HEK293 (cell line): ENCODE measurements at regions not wholly inside any gene's neighbourhood (a gene's known extent, or its start where the extent isn't known, plus 50 kb on each side); places are given as distances from the start of the nearest gene placed in this dataset.

Experiments
- CTCF ChIA-PET: fragments of 350-600 bp; formaldehyde crosslinking; extraction: SDS; loops from one replicate; lab custom pipeline; 2021; ENCODE audit warnings: antibody characterized with exemption; lab: Yijun Ruan, JAX
- POLR2A ChIA-PET: fragments of 300-600 bp; formaldehyde crosslinking; extraction: SDS; loops from one replicate; lab custom pipeline; 2020; ENCODE audit warnings: antibody characterized with exemption, inconsistent platforms; lab: Yijun Ruan, JAX
- H3K27ac ChIP-seq: fragments of 200-500 bp; sonication (Bioruptor generic); 2 replicates; pipeline ENCODE4 v1.5.1; 2014; ENCODE audit warnings: low read depth, low read length, control low read depth, inconsistent platforms; ENCODE audit errors: extremely low read depth
- H3K36me3 ChIP-seq, 2 experiments: fragments of 200-500 bp in 1 of 2; sonication (Bioruptor generic) in 1 of 2; 1 replicate in 1 of 2; 2 replicates in 1 of 2; pipeline ENCODE4 v1.5.1; 2014 to 2017; ENCODE audit warnings: inconsistent platforms in 2 of 2, low read length in 2 of 2; ENCODE audit not compliant: control insufficient read depth in 2 of 2, insufficient read depth in 1 of 2
- H3K4me1 ChIP-seq: fragments of 200-500 bp; sonication (Bioruptor generic); 2 replicates; pipeline ENCODE4 v1.5.1; 2014; ENCODE audit warnings: mild to moderate bottlenecking, low read length, inconsistent platforms; ENCODE audit not compliant: control insufficient read depth, insufficient read depth
- H3K4me3 ChIP-seq: 2 replicates; pipeline ENCODE4 v1.5.1; 2011; ENCODE audit warnings: low read depth, mild to moderate bottlenecking, control low read depth, low read length, moderate library complexity
- H3K9me3 ChIP-seq: fragments of 200-500 bp; sonication (Bioruptor generic); 2 replicates; pipeline ENCODE4 v1.5.1; 2014; ENCODE audit warnings: low read depth, low read length, inconsistent platforms; ENCODE audit not compliant: control insufficient read depth, insufficient read depth
- BCL11B ChIP-seq: fragments of 450-650 bp; formaldehyde crosslinking; IDR thresholded peaks from 2 replicates; pipeline ENCODE4 v1.5.1; 2016; ENCODE audit warnings: low read depth, missing biosample characterization, missing genetic modification characterization
- GFI1B ChIP-seq: fragments of 450-650 bp; formaldehyde crosslinking; IDR thresholded peaks from 2 replicates; pipeline ENCODE4 v1.5.1; 2016; ENCODE audit warnings: missing biosample characterization, missing genetic modification characterization
- HOXD13 ChIP-seq: sonication (generic); formaldehyde crosslinking; IDR thresholded peaks from 2 replicates; pipeline ENCODE4 v1.8.0; 2022; ENCODE audit warnings: missing genetic modification reagents, borderline replicate concordance
- INSM2 ChIP-seq: fragments of 450-650 bp; formaldehyde crosslinking; IDR thresholded peaks from 2 replicates; pipeline ENCODE4 v1.5.1; 2016; ENCODE audit warnings: missing biosample characterization, missing genetic modification characterization
- PATZ1 ChIP-seq: fragments of 450-650 bp; formaldehyde crosslinking; IDR thresholded peaks from 2 replicates; pipeline ENCODE4 v1.5.1; 2016; ENCODE audit warnings: missing biosample characterization, missing genetic modification characterization
- ZFP3 ChIP-seq: fragments of 450-650 bp; formaldehyde crosslinking; IDR thresholded peaks from 2 replicates; pipeline ENCODE4 v1.5.1; 2016; ENCODE audit warnings: low read depth, missing biosample characterization, missing genetic modification characterization
- ZNF148 ChIP-seq: fragments of 450-650 bp; formaldehyde crosslinking; IDR thresholded peaks from 2 replicates; pipeline ENCODE4 v1.5.0; 2017; ENCODE audit warnings: missing biosample characterization, missing genetic modification characterization, borderline replicate concordance
- ZNF174 ChIP-seq: fragments of 450-650 bp; formaldehyde crosslinking; IDR thresholded peaks from 2 replicates; pipeline ENCODE4 v1.5.0; 2017; ENCODE audit warnings: missing biosample characterization, mild to moderate bottlenecking, missing genetic modification characterization
- ZNF184 ChIP-seq: fragments of 450-650 bp; IDR thresholded peaks from 2 replicates; pipeline ENCODE4 v1.5.1; 2018; ENCODE audit warnings: missing biosample characterization, mild to moderate bottlenecking, missing genetic modification characterization
- ZNF202 ChIP-seq: fragments of 450-650 bp; formaldehyde crosslinking; IDR thresholded peaks from 2 replicates; pipeline ENCODE4 v1.5.1; 2016; ENCODE audit warnings: missing biosample characterization, missing genetic modification characterization, borderline replicate concordance
- ZNF24 ChIP-seq: fragments of 450-650 bp; formaldehyde crosslinking; IDR thresholded peaks from 2 replicates; pipeline ENCODE4 v1.5.1; 2016; ENCODE audit warnings: missing biosample characterization, missing genetic modification characterization
- ZNF274 ChIP-seq, 2 experiments: fragments of 200-500 bp in 1 of 2; fragments of 450-650 bp in 1 of 2; sonication (Bioruptor generic) in 1 of 2; formaldehyde crosslinking in 1 of 2; IDR thresholded peaks; 2 replicates each; pipeline versions ENCODE4 v1.5.1 to v1.6.1; 2014 to 2016; ENCODE audit warnings: borderline replicate concordance in 1 of 2, inconsistent platforms in 1 of 2, low read length in 1 of 2, missing biosample characterization in 1 of 2, missing genetic modification characterization in 1 of 2
- ZNF280C ChIP-seq: fragments of 450-650 bp; formaldehyde crosslinking; IDR thresholded peaks from 2 replicates; pipeline ENCODE4 v1.5.1; 2016; ENCODE audit warnings: missing biosample characterization, missing genetic modification characterization
- ZNF354C ChIP-seq: fragments of 450-650 bp; formaldehyde crosslinking; IDR thresholded peaks from 2 replicates; pipeline ENCODE4 v1.5.1; 2016; ENCODE audit warnings: missing biosample characterization, missing genetic modification characterization, low read depth, borderline replicate concordance
- ZNF37A ChIP-seq: fragments of 450-650 bp; IDR thresholded peaks from 2 replicates; pipeline ENCODE4 v1.5.1; 2018; ENCODE audit warnings: missing biosample characterization, missing genetic modification characterization
- ZNF426 ChIP-seq: fragments of 450-650 bp; formaldehyde crosslinking; IDR thresholded peaks from 2 replicates; pipeline ENCODE4 v1.5.1; 2017; ENCODE audit warnings: missing biosample characterization, missing genetic modification characterization, mild to moderate bottlenecking, inconsistent platforms, moderate library complexity
- ZNF510 ChIP-seq: fragments of 450-650 bp; formaldehyde crosslinking; IDR thresholded peaks from 2 replicates; pipeline ENCODE4 v1.5.1; 2018; ENCODE audit warnings: mild to moderate bottlenecking, missing genetic modification characterization, missing biosample characterization; ENCODE audit not compliant: insufficient replicate concordance
- ZNF514 ChIP-seq: fragments of 450-650 bp; formaldehyde crosslinking; IDR thresholded peaks from 2 replicates; pipeline ENCODE4 v1.5.1; 2016; ENCODE audit warnings: missing biosample characterization, missing genetic modification characterization
- ZNF585B ChIP-seq: fragments of 450-650 bp; formaldehyde crosslinking; IDR thresholded peaks from 2 replicates; pipeline ENCODE4 v1.5.1; 2016; ENCODE audit warnings: missing biosample characterization, missing genetic modification characterization
- ZNF639 ChIP-seq: fragments of 450-650 bp; formaldehyde crosslinking; IDR thresholded peaks from 2 replicates; pipeline ENCODE4 v1.5.1; 2016; ENCODE audit warnings: missing biosample characterization, missing genetic modification characterization
- ZNF660 ChIP-seq: fragments of 450-650 bp; IDR thresholded peaks from 2 replicates; pipeline ENCODE4 v1.5.1; 2018; ENCODE audit warnings: missing biosample characterization, mild to moderate bottlenecking, missing genetic modification characterization
- ZNF785 ChIP-seq: fragments of 450-650 bp; formaldehyde crosslinking; IDR thresholded peaks from 2 replicates; pipeline ENCODE4 v1.5.1; 2016; ENCODE audit warnings: missing biosample characterization, missing genetic modification characterization
- ZXDB ChIP-seq: fragments of 450-650 bp; formaldehyde crosslinking; IDR thresholded peaks from 2 replicates; pipeline ENCODE4 v1.5.1; 2016; ENCODE audit warnings: missing biosample characterization, missing genetic modification characterization

GRCh38 chr6:137964876-137965275 lies 97.8 kb downstream of the TNFAIP3 start (continued):
- no peak for TF ChIP-seq HOXD13 (CRISPR knock-in tag)
- no peak for TF ChIP-seq ZNF585B
- no peak for TF ChIP-seq ZNF37A (tag by site-specific recombination)
- no peak for TF ChIP-seq ZNF510 (tag by site-specific recombination)
- no peak for TF ChIP-seq ZNF280C (tag by site-specific recombination)

GRCh38 chr6:137967689-137968454 lies 100.8 kb downstream of the TNFAIP3 start:
- Histone ChIP-seq H3K27ac (no peak overlapping the region), H3K4me1 (no peaks in the 10 kb centered on the region)
- TF ChIP-seq GFI1B (tag by site-specific recombination) (no peak), ZNF639 (tag by site-specific recombination) (no peak), ZNF785 (no peak), ZNF426 (no peak), BCL11B (tag by site-specific recombination) (no peak), PATZ1 (tag by site-specific recombination) (no peak), ZNF585B (no peak), ZNF184 (tag by site-specific recombination) (no peak), ZXDB (tag by site-specific recombination) (no peak), ZNF660 (tag by site-specific recombination) (no peak), ZNF202 (no peak), INSM2 (no peak), ZFP3 (tag by site-specific recombination) (no peak), ZNF514 (tag by site-specific recombination) (no peak), ZNF354C (no peak), ZNF174 (no peak), ZNF274 (IDR thresholded peaks at IDR 0.05; ENCODE audit: low read length) (no peak), ZNF274 (tag by site-specific recombination; IDR thresholded peaks at IDR 0.05; ENCODE audit: borderline replicate concordance) (no peak), ZNF24 (tag by site-specific recombination) (no peak), ZNF148 (tag by site-specific recombination) (no peak)
- TF ChIP-seq, all 188 proteins: peak for 0
- H3K36me3 ChIP-seq = no peaks in the 10 kb centered on the region
- ChIA-PET POLR2A (no interaction called here), CTCF (interaction anchor here (0.5 to 3.3 kb wide), 6 partner anchors 23 to 263 kb away, joined by 3 to 16 read pairs (median 6); no protein-coding TSS in a partner anchor)
- H3K4me3 ChIP-seq = no peak overlapping the region
- no peaks in the 10 kb centered on the region for H3K9me3 ChIP-seq
